ENCODE measurements at regions not wholly inside any gene's neighbourhood (a gene's known extent, or its start where the extent isn't known, plus 50 kb on each side); places are given as distances from the start of the nearest gene placed in this dataset.

- H3K27ac ChIP-seq (ENCODE audit: low read depth, low read length), result no peak overlapping the region
- H3K27me3 ChIP-seq (replicated peaks in 1 of 4; ENCODE audit: control insufficient read depth in 3 of 4, extremely low read depth in 1 of 4, insufficient read depth in 3 of 4, low read length in 3 of 4), result no peaks in the 10 kb centered on the region
- H3K9me3 ChIP-seq (ENCODE audit: insufficient read depth in 2 of 2, low read depth in 1 of 2, low read length in 1 of 2), result no peaks in the 10 kb centered on the region
- H2AFZ ChIP-seq (ENCODE audit: low read length), result no peak overlapping the region
- no peak overlapping the region for H2BK15ac ChIP-seq (ENCODE audit: low read length)
- no peak overlapping the region for H4K91ac ChIP-seq (replicated peaks; ENCODE audit: insufficient read length, low read length)
- H4K20me1 ChIP-seq (replicated peaks in 1 of 2; ENCODE audit: control insufficient read depth in 1 of 2, insufficient read depth in 2 of 2, low read length in 2 of 2), result no peaks in the 10 kb centered on the region
- FAIRE-seq (no peak), DNase-seq (ENCODE audit: low read depth in 1 of 2, low spot score in 2 of 2) (no peak)
- H4K5ac ChIP-seq (ENCODE audit: insufficient read length, low read depth, low read length), result no peak overlapping the region
- CTCF ChIA-PET (ENCODE audit: partially characterized antibody), result no interaction called here
- H3K79me1 ChIP-seq (ENCODE audit: low read depth, low read length), result no peaks in the 10 kb centered on the region
- H3K18ac ChIP-seq (ENCODE audit: extremely low read depth, low read length), result no peak overlapping the region
- H2BK120ac ChIP-seq (replicated peaks; ENCODE audit: low read depth, low read length), result no peak overlapping the region
- no peak overlapping the region for H2BK5ac ChIP-seq (ENCODE audit: low read depth, low read length)
- no peak overlapping the region for H3K4me3 ChIP-seq (ENCODE audit: extremely low read depth in 1 of 4, insufficient read depth in 2 of 4, low read depth in 3 of 4, low read length in 4 of 4)
- no peak overlapping the region for H3K4me2 ChIP-seq (ENCODE audit: insufficient read depth in 1 of 2, low read depth in 2 of 2, low read length in 2 of 2)
- H3K36me3 ChIP-seq (ENCODE audit: control insufficient read depth in 2 of 4, insufficient read depth in 4 of 4, low read length in 3 of 4), result no peaks in the 10 kb centered on the region
- no peak overlapping the region for H3K56ac ChIP-seq (replicated peaks; ENCODE audit: insufficient read length, low read depth, low read length)
- no peak overlapping the region for H2AK5ac ChIP-seq (ENCODE audit: low read depth, low read length)
- H3K4ac ChIP-seq (replicated peaks; ENCODE audit: insufficient read length, low read depth, low read length), result no peak overlapping the region
- no peak overlapping the region for H3K9ac ChIP-seq (replicated peaks in 1 of 4; ENCODE audit: extremely low read depth in 1 of 4, low read depth in 3 of 4, low read length in 3 of 4)
- H3K23me2 ChIP-seq (ENCODE audit: low read depth, low read length), result no peaks in the 10 kb centered on the region
- POLR2A ChIA-PET (ENCODE audit: partially characterized antibody), result no interaction called here
- H2BK12ac ChIP-seq (ENCODE audit: low read depth, low read length), result no peak overlapping the region
- no peaks in the 10 kb centered on the region for H3K79me2 ChIP-seq (ENCODE audit: control insufficient read depth in 1 of 2, insufficient read depth in 2 of 2, low read length in 2 of 2)
- no peaks in the 10 kb centered on the region for H3K4me1 ChIP-seq (replicated peaks in 1 of 4; ENCODE audit: control insufficient read depth in 3 of 4, insufficient read depth in 4 of 4, low read length in 3 of 4)
- no peak for TF ChIP-seq BCL11A (IDR thresholded peaks at IDR 0.05; ENCODE audit: low read depth in 2 of 2, low read length in 2 of 2)
- TF ChIP-seq SP1 (IDR thresholded peaks at IDR 0.05; ENCODE audit: low read depth, low read length), result no peak
- no peak overlapping the region for H4K8ac ChIP-seq (ENCODE audit: extremely low read depth, insufficient read depth, low read length)
- no peak overlapping the region for H2BK20ac ChIP-seq (ENCODE audit: low read length)
- no peak overlapping the region for H3K14ac ChIP-seq (ENCODE audit: insufficient read length)
- H3K23ac ChIP-seq (ENCODE audit: insufficient read length), result no peak overlapping the region
- WGBS, 2 experiments (ENCODE audit: extremely low coverage in 1 of 2, insufficient coverage in 1 of 2, insufficient read length in 1 of 2, insufficient replicate concordance in 2 of 2, low coverage in 1 of 2, low lambda C conversion rate in 2 of 2, missing lambda C conversion rate in 1 of 2), result 96% methylated on average over 1 of the region's 1 CpG; no CpG with 5 or more reads in 1 of the 2 experiments
Measured at GRCh38 chr5:99308131-99308530, 379.3 kb upstream of the CHD1 start.

Measured in H1 (cell line).